T47D (cell line): ENCODE measurements at regions not wholly inside any gene's neighbourhood (a gene's known extent, or its start where the extent isn't known, plus 50 kb on each side); places are given as distances from the start of the nearest gene placed in this dataset.
A peak's percentile ranks its signal among the peaks of the same experiment; 100 is the strongest.

ENCODE experiments used
- DNase-seq, 2 experiments: peaks; one replicate each; pipeline versions ENCODE4 v3.0.0 to v3.0.0-alpha.2; 2011 to 2012; ENCODE audit warnings: low read depth in 1 of 2, low spot score in 1 of 2
- JUND ChIP-seq: IDR thresholded peaks from 2 replicates; pipeline ENCODE4 v1.6.1; 2012; ENCODE audit warnings: low read depth
- in situ Hi-C: cut with HindIII; loops from 2 replicates; pipeline ENCODE4 v1.10.0; 2016; ENCODE audit warnings: low sequenced_read_pairs, low pct_unique_long_range_greater_than_20kb

DNA sequence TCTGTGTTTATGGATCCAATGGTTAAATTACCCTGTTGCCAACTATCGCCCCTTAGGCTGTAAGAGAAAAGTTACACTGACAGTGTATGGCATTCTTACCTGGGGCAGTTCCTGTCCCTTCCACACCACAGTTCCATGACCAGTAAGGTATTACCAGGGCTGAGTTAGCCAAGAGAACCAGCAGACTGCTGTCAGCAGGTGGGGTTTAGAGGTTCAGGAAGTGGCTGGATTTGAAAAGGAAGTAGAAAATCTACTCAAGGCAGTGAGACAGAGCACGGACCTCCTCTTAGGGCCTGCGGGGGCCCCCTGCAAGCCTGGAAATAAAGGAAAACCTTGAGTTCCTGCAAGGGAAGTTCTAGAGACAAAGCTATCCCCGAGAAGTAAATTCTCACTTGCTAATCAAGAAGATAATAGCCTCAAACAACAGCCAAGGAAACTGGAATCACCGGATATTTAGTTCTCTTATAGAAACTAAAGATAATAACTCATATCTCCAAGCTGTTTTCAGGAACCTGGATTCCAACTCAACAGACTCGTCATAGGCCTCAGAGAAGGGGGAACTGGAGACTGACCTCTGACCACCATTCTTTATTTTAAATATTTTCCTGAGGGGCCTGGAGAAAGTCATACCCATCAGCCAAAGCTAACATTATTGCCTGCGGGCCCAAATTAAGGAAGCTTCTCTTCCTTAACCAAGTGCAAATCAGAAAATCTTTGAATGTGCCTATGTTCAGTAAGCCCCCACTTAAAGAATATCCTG lies 161.7 kb downstream of the ANXA2 start:
- TF ChIP-seq JUND: no peak
- in situ Hi-C loops: no loop called here
- DNase-seq: no peak

DNA sequence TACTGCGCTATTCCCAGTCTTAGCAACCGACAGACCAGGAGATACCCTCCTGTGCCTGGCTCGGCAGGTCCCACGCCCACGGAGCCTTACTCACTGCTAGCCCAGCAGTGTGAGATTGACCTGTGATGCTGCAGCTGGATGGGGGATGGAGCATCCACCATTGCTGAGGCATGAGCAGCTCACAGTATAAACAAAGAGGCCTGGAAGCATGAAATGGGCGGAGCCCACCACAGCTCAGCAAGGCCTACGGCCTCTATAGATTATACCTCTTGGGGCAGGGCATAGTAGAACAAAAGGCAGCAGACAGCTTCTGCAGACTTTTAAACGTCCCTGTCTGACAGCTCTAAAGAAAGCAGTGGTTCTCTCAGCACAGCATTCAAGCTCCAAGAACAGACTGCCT lies 160.3 kb downstream of the ANXA2 start:
- in situ Hi-C loops: no loop called here
- TF ChIP-seq JUND: no peak

DNA sequence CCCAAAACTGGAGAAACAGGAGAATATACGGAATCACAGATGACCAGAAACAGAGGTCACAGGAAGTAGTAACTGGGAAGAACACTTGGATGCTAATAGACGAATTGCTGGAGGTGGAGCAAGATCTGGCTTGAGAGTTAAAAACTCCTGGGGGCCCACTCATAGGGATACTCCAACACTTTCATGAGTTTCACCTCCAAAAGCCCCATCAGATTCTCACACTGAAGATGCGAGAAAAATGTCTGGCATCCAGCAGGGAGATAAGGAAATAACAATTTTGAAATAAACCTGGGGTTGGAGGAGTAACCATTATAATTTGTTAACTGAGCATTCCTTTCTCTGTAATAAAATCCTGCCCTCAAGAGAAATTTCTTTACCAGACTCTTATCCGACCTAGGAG lies 154.0 kb downstream of the ANXA2 start:
- TF ChIP-seq JUND: no peak
- in situ Hi-C loops: no loop called here
- no peak for DNase-seq

More for the DNA sequence above, 160.3 kb downstream of the ANXA2 start:
- DNase-seq: no peak

DNA sequence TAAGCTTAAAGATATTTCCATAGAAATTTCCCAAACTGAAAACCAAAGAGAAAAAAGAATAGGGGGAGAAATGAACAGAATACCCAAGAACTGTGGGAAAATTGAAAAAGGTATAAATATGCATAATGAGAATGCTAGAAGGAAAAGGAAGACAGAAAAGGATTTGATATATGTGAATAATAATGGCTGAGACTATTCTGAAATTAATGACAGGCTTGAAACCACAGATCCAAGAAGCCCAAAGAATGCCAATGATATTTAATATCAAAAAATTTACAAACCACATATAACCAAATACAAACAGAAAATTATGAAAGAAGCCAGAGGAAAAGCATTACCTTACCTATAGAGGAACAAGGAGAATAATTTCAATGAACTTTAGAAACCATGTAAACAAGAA lies 153.0 kb downstream of the ANXA2 start:
- TF ChIP-seq JUND: no peak
- in situ Hi-C loops: no loop called here
- no peak for DNase-seq

DNA sequence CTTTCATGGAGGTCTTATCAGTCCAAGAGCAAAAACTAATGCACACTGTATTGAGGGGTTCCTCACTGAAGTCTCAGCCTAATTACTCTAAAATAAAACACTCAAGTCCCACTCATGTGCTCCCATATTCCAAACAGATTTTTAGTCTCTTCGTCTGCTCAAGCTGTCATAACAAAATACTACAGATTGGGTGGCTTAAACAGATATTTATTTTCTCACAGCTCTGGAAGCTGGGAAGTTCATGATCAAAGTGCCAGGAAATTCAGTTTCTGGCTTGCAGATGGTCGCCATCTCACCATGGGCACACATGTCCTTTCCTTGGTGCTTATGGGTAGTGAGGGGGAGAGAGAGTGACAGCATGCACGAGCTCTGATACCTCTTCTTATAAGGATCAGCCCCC lies 147.5 kb downstream of the ANXA2 start:
- TF ChIP-seq JUND: no peak
- in situ Hi-C loops: no loop called here
- no peak for DNase-seq

DNA sequence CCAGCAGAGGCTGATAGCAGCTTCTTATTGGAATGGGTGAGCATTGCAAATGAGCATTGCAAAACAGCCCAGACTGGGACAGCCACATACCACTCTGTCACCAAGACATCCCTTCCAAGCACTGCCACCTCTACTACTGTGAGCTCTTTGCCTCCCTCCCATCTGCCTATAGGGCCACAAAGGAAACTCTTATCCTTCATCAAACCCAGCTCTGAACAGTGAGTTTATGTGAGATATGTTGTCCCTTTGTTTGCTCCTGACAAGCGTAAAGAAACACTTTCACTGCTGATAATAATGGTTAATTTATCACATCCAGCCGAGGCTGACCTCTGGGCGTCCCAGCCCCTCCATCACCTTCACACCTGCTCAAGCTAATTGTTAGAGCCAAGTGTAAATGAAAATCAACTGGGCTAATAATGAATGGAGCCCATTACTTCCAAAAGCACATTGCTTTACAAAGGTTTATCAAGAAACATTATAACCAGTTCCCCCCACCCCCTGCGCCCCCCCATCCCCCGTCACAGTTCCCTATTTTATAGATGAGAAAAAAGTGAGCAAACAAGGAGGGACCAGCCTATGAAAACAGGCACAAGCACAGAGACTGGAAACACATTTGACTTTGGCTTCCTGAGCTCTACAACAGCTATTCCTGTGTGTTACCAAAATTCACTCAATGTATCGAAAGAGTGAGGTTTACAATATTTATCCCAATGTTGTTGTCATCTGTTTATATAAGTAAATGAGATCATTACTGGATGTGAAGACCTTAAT lies 146.3 kb downstream of the ANXA2 start:
- no peak for DNase-seq
- in situ Hi-C loops: no loop called here
- TF ChIP-seq JUND: no peak

DNA sequence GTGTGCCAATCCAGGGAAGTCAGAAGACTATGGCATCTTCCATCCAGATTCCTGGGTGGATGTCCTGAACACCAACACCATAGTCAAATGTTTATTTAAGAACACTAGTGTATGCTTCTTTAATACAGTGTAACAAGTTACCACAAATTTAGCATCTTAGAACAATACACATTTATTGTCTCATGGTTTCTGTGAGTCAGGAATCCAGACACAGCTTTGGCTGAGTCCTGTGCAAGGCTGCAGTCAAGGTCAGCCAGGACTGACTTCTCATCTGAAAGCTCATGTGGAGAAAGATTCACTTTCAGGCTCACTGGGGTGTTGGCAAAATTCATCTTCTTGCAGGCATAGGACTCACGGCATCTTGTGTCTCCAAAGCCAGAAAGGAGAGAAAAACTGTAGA lies 143.4 kb downstream of the ANXA2 start:
- TF ChIP-seq JUND: no peak
- in situ Hi-C loops: no loop called here
- no peak for DNase-seq

DNA sequence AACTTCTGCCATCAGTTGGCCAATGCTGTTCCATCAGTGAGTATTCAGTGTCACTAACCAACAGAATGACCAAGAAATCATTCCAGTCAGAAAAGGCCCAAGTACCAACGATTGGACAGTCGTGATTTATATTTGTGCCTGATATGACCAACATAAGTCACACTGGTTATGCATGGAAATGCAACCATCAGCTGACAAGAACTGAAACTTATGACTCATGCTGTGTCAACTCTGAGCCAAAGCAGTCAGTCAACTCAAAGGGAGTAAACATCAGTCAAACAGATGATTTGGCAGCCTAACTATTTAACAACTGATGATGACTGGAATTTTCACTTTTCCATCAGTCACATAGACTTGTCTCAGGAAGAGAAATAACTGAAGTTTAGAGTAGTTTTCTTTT lies 142.4 kb downstream of the ANXA2 start:
- peak in 1 of 2 experiments; percentile 58 for DNase-seq
- in situ Hi-C loops: no loop called here
- TF ChIP-seq JUND: 0 out of 2 replicates have a peak, but pooled peaks have one; percentile 17

DNA sequence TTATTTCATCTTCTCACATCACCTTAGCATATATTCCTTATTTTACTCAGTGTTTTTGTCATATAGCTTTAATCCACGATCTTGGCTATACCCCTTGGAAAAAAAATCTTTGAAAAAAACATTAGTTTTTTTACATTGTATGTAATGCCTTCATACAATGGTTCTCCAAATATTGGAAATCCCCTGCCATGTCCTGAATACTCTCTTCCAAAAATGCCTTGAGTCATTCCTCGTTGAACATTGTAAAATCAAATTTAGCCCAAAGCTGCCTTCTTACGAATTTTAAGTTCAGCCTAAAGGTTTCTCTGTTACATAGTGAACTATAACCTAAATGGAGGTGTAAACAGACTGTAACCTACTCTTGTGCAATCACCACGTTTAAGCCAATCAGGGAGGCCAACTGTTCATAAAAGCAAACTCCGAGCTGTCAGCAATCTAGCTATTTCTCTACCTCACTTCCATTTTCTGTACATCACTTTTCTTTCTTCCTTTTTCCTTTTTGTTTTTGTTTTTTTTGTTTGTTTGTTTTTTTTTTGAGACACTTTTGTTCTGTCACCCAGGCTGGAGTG lies 140.1 kb downstream of the ANXA2 start:
- in situ Hi-C loops: no loop called here
- no peak for TF ChIP-seq JUND
- DNase-seq: no peak

DNA sequence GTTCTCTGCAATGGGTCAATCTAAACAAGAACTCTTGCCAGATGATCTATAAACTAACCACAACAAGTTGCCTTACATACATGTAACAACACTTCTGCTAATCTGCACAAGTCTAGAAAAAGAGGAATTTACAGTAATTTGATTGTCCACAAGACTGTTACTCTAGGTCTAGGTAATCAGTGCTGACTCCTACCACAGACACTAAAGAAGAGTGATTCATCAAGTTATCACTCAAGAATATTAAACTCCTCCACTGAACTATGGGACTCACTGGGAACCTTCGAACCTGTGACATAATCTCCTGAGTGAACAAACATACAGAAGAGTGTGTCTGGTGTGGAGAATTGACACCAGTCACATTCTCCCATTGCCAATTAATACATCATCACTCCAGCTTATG lies 138.3 kb downstream of the ANXA2 start:
- in situ Hi-C loops: no loop called here
- no peak for TF ChIP-seq JUND
- no peak for DNase-seq

DNA sequence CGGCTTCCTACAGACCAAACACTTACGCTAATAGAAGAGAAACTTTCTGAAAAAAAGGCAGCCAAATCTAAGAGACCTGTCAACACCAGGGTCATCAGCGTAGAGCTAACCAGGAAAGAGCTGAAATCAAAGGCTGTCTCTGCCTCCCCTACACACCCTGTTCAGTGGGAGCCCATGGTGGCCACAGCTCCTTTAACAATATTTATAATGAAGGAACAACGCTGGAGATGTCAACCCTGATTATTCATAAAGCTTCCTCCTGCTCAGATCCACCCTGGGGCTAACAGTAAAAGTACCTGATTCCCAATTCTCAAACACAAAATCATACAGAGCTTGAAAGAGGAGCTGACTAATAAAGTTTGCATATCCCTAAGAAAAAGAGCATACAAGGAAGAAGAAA lies 133.7 kb downstream of the ANXA2 start:
- DNase-seq: no peak
- in situ Hi-C loops: no loop called here
- no peak for TF ChIP-seq JUND

DNA sequence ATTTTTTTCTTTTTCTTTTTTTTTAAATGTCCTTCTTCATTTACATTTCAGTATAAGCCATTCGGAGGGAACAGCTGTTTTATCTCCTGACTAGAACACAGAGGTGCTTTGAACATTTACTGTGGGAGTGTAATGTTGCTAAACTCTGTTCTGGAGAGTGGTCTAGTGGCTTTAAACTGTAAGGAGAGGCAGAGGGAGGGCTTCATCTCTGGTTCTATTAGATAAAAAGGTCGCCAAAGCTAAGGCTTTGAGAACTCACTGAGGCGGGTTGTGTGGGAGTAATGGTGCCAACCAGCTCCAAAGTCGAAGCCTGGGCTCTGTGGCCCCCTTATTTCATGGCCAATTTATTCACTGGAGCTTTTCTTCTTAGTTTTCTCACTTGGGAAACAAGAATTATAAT lies 133.2 kb downstream of the ANXA2 start:
- in situ Hi-C loops: no loop called here
- DNase-seq: no peak
- no peak for TF ChIP-seq JUND

DNA sequence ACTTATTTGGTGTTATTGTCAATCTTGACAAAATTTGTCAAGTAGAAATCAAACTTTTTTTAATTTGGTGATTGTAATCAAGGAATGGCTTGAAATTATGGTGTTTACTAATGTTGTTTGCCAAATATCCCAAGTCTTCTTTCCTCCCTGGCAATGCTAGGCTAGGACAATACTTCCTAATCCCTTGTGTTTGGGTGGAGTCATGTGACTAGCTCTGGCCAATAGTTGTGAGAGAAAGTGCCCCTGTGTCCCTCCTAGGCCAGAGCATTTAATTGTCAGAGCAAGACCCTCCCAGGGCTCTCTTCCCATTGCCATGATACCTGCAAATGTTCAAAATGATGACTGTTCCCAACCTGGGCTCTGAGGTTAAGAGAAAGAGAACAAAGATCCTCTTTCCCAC lies 132.7 kb downstream of the ANXA2 start:
- in situ Hi-C loops: no loop called here
- no peak for DNase-seq
- no peak for TF ChIP-seq JUND

DNA sequence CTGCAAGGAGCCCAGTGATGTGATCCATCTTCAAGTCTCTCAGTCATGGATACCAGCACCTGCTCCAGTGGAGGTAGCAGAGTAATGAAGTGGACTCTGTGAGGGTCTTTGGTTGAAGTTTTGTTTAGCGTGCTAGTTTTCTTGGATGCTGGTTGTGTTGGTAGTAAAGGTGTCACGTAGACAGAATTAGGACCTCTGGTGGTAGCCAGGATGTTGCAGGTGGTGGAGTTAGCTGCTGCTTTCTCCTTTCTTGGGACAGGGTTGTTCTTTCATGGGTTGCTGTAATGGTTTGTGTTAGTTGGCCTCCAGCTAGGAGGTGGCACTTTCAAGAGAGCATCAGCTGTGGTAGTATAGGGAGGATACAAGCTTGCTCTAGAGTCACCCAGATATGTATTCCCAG lies 125.2 kb downstream of the ANXA2 start:
- no peak for TF ChIP-seq JUND
- DNase-seq: no peak
- in situ Hi-C loops: no loop called here
